Activated T-helper 1 cell treated with Interleukin-2 at 50 U/mL for 16 hours (primary cell): ENCODE measurements at regions not wholly inside any gene's neighbourhood (a gene's known extent, or its start where the extent isn't known, plus 50 kb on each side); places are given as distances from the start of the nearest gene placed in this dataset.

Source experiments
- DNase-seq: peaks from one replicate; pipeline ENCODE4 v3.0.0-alpha.2; 2020; ENCODE audit warnings: low read depth

- DNase-seq: no peak
These were observed 291.5 kb downstream of the ZSWIM6 start for GRCh38 chr5:61623401-61624069.

GRCh38 chr5:61624553-61625136 lies 292.6 kb downstream of the ZSWIM6 start:
- no peak for DNase-seq

- DNase-seq: no peak
These were observed 293.1 kb downstream of the ZSWIM6 start for GRCh38 chr5:61625137-61625561.

- DNase-seq: no peak
These were observed 293.9 kb downstream of the ZSWIM6 start for GRCh38 chr5:61625681-61626621.

- no peak for DNase-seq
These were observed 294.7 kb downstream of the ZSWIM6 start for GRCh38 chr5:61626639-61627282.

GRCh38 chr5:61627531-61627930 lies 295.5 kb downstream of the ZSWIM6 start:
- no peak for DNase-seq

- DNase-seq: no peak
These were observed 298.9 kb downstream of the ZSWIM6 start for GRCh38 chr5:61630908-61631307.

GRCh38 chr5:61631438-61631941 lies 299.4 kb downstream of the ZSWIM6 start:
- DNase-seq: no peak

- no peak for DNase-seq
These were observed 300.0 kb downstream of the ZSWIM6 start for GRCh38 chr5:61632064-61632463.

GRCh38 chr5:61635271-61635670 lies 303.2 kb downstream of the ZSWIM6 start:
- no peak for DNase-seq

- DNase-seq: no peak
These were observed 305.5 kb downstream of the ZSWIM6 start for GRCh38 chr5:61637566-61637965.

GRCh38 chr5:61638476-61638875 lies 306.4 kb downstream of the ZSWIM6 start:
- no peak for DNase-seq

- DNase-seq: no peak
These were observed 308.3 kb downstream of the ZSWIM6 start for GRCh38 chr5:61640179-61641021.

- DNase-seq: no peak
These were observed 309.9 kb downstream of the ZSWIM6 start for GRCh38 chr5:61641748-61642565.

- DNase-seq: no peak
These were observed 315.6 kb downstream of the ZSWIM6 start for GRCh38 chr5:61647672-61648071.

GRCh38 chr5:61649231-61649630 lies 317.2 kb downstream of the ZSWIM6 start:
- no peak for DNase-seq

GRCh38 chr5:61649971-61650370 lies 317.9 kb downstream of the ZSWIM6 start:
- no peak for DNase-seq

GRCh38 chr5:61650661-61651060 lies 318.6 kb downstream of the ZSWIM6 start:
- no peak for DNase-seq

- no peak for DNase-seq
These were observed 319.1 kb downstream of the ZSWIM6 start for GRCh38 chr5:61651195-61651594.

GRCh38 chr5:61652916-61653315 lies 320.9 kb downstream of the ZSWIM6 start:
- no peak for DNase-seq
